ENCODE measurements at regions not wholly inside any gene's neighbourhood (a gene's known extent, or its start where the extent isn't known, plus 50 kb on each side); places are given as distances from the start of the nearest gene placed in this dataset.

GRCh38 chr4:140213749-140214148 lies 59.8 kb upstream of the MAML3 start:
- DNase-seq (ENCODE audit: low read depth, low spot score), result no peak

DNA sequence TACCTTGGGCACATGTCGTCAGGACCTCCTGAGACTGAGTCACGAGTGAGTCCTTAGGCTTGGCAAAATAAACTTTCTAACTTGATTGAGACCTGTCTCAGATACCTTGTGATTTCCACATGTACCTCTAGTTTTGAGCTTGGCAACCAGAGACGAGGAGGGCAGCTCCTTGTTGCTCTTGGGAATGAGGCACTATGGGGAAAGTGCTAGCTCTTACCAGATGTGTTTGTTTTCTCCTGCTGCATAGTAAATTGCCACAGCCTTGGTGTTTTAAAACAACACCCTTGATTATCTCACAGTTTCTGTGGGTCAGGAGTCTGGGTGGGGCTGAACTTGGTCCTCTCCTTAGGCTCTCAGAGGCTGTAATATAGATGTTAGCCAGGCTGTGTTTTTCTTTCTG lies 59.1 kb upstream of the MAML3 start:
- DNase-seq (ENCODE audit: low read depth, low spot score), result no peak

GRCh38 chr4:140212646-140213045 lies 58.7 kb upstream of the MAML3 start:
- DNase-seq (ENCODE audit: low read depth, low spot score), result no peak

DNA sequence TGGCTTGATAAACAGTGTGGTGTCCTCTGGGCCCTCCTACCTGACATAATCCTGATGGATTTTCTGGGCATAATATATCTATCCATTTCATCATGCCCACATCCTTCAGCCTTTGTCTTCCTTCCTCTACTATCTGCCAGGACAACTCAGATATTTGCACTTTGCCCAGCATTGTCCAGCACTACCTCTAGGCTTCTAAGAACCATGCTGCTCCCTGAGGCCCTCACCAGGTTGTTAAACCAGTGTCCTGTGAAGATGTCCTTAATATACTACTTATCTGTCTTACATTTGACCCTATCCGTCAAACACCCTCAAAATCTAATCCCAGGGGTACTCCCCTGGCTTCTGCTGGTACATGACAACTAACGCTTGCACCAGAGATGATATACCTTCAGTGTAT lies 58.2 kb upstream of the MAML3 start:
- no peak for DNase-seq (ENCODE audit: low read depth, low spot score)

DNA sequence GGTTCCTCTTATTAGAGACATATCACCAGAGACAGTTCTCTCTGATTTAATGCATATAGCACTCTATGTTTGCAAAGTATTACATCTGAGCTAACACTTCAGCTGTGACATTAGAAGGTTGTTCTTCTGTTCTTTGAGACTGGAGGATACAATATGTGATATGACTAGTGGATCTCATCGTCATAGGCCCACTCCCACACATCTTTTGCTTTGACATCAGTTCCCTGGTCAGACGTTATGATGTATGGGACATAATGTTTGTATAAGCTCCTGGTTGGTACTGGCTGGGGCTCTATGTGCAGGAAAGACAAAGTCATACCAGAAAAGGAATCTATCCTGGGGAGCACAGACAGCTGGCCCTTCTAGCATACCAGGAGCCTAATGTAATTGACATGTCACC lies 57.7 kb upstream of the MAML3 start:
- no peak for DNase-seq (ENCODE audit: low read depth, low spot score)

DNA sequence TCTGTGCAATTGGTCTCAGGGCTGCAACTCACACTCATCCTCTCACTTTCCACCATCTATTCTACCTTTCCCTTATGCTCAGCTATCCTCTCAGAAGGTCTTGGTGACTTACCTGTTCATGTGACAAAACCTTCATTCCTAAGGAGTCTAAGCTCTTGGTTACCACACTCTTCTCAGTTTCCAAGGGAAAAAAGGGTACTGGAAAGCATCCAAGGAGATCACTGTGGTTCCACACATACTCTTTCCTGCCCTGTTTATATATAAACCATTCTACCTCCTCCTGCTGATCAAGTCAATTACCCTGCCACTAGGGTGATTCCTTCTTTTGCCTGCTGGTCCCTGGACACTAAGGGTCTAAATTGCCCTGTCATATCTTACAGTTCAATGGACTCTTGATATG lies 57.2 kb upstream of the MAML3 start:
- DNase-seq (ENCODE audit: low read depth, low spot score), result no peak

DNA sequence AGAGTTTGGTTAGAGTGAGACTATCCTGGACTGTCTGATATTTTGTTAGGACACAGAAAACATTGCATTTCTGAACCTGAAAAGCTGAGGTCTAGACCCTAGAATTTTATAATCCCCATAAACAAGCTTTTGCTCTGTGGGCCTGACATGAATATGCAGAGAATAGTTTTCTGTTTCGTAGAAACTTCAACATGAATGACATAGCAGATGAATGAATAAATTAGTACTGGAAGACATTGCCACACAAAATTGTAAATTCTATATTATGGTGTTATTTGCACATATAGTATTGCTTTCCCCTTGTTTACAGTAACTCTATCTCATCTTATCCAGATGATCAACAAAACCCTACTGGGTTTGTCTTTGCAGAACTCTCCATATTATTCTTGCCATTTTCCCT lies 54.9 kb upstream of the MAML3 start:
- DNase-seq (ENCODE audit: low read depth, low spot score), result no peak

Measured in smooth muscle cell of the brain vasculature (primary cell).